ENCODE measurements at regions not wholly inside any gene's neighbourhood (a gene's known extent, or its start where the extent isn't known, plus 50 kb on each side); places are given as distances from the start of the nearest gene placed in this dataset.

DNA sequence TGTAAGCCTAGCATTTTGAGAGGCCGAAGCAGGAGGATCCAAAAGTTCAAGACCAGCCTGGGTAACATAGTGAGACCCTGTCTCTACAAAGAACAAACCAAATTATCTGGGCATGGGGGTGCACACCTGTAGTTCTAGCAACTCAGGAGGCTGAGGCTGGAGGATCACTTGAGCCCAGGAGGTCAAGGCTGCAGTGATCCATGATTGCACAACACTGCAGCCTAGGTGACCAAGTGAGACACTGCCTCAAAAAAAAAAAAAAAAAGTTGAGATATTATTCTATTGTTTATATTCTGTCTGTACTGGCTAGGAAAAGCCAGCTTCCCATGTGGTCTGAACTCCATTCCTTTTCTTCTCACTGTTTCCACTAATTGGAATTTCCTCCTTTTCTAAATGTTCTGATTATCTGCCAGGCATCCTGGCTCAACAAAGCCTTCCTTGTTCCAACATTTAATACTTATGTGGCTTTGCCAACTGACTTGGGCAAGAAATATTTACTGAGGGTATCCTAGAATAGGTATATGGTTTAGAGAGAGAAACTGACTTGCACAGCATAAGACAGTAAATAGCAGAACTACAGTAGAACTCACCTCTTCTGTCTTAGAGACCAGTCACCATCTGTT is 175.2 kb upstream of the ADAMTS3 start:
- POLR2A ChIA-PET: no interaction called here
- CTCF ChIA-PET: no interaction called here
- no peak for TF ChIP-seq CTCF (IDR thresholded peaks at IDR 0.05; ENCODE audit: insufficient read depth, low read length, missing control alignments)
- no peak overlapping the region for H3K4me3 ChIP-seq (ENCODE audit: low read depth, low read length)
- no peak for DNase-seq (ENCODE audit: low read depth, low spot score)

DNA sequence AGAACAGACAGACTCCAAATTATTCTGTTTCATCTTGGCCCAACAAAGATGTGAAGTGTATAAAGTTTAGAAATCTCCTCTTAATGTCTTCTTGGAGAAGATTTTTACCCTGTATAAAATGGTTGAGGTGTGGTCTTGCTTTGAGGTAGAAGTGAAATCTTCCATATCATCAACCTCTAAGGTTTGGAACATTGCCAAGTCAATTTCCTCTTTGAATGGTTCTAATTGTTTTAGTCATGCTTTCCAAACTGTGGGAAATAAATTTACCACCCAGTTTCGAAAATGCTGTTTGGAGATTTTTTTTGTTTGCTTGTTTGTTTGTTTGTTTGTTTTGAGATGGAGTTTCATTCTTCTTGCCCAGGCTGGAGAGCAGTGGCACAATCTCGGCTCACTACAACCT is 174.1 kb upstream of the ADAMTS3 start:
- ChIA-PET POLR2A (no interaction called here), CTCF (no interaction called here)
- no peak overlapping the region for H3K4me3 ChIP-seq (ENCODE audit: low read depth, low read length)
- no peak for DNase-seq (ENCODE audit: low read depth, low spot score)
- TF ChIP-seq CTCF (IDR thresholded peaks at IDR 0.05; ENCODE audit: insufficient read depth, low read length, missing control alignments): no peak

DNA sequence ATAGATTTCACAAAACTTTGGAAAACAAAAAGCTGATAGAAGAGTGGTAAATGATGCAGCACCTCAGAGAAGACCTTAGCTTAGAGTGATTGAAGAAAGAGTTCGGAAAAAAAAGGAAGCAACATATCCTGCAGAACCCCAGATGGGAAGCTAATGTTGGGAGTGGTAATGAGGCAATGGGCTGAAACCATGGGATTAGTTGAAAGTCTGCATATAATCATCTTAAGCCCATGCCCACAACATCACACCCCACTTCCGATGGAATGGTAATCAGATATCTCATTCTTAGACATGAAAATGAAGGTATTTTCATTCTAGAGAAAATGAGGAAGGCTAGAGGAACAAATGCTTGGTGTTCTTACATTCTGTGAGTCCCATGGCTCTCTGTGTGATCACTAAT is 146.3 kb upstream of the ADAMTS3 start:
- TF ChIP-seq CTCF (IDR thresholded peaks at IDR 0.05; ENCODE audit: insufficient read depth, low read length, missing control alignments): no peak
- ChIA-PET POLR2A (no interaction called here), CTCF (no interaction called here)
- no peak overlapping the region for H3K4me3 ChIP-seq (ENCODE audit: low read depth, low read length)
- DNase-seq (ENCODE audit: low read depth, low spot score): no peak

- no peak overlapping the region for H3K4me3 ChIP-seq (ENCODE audit: low read depth, low read length)
- no peak for TF ChIP-seq CTCF (IDR thresholded peaks at IDR 0.05; ENCODE audit: insufficient read depth, low read length, missing control alignments)
- ChIA-PET POLR2A (no interaction called here), CTCF (interaction anchor here (1.5 kb wide), 1 partner anchor 12 kb away, joined by 3 read pairs; no protein-coding TSS in a partner anchor)
- no peak for DNase-seq (ENCODE audit: low read depth, low spot score)
Observed at GRCh38 chr4:72714482-72715279, 145.7 kb upstream of the ADAMTS3 start.

DNA sequence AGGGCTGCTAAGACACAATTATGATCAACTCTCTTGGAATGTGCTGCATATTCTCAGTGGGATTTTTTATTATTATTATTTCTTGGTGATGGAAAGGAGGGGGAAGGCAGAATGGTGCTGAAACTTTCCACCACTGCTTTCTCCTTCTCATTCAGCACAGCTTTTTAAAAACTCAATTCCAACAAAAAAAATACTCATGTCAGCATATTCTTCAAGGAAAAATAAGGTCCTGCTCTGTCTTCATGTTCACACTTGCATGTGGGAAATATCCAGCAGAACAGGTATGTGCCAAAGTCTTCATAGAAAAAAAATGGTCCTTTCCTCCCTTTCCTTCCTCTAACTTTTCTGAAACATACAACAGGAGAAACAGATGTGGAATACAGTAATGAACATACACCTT is 144.0 kb upstream of the ADAMTS3 start:
- CTCF ChIA-PET: no interaction called here
- H3K4me3 ChIP-seq (ENCODE audit: low read depth, low read length): no peak overlapping the region
- no peak for DNase-seq (ENCODE audit: low read depth, low spot score)
- no peak for TF ChIP-seq CTCF (IDR thresholded peaks at IDR 0.05; ENCODE audit: insufficient read depth, low read length, missing control alignments)
- POLR2A ChIA-PET: no interaction called here

GRCh38 chr4:72709475-72709874 is 140.5 kb upstream of the ADAMTS3 start:
- DNase-seq (ENCODE audit: low read depth, low spot score): no peak
- ChIA-PET CTCF (no interaction called here), POLR2A (no interaction called here)
- no peak overlapping the region for H3K4me3 ChIP-seq (ENCODE audit: low read depth, low read length)
- no peak for TF ChIP-seq CTCF (IDR thresholded peaks at IDR 0.05; ENCODE audit: insufficient read depth, low read length, missing control alignments)

Measured in AG04449 (cell line).